ENCODE measurements at regions not wholly inside any gene's neighbourhood (a gene's known extent, or its start where the extent isn't known, plus 50 kb on each side); places are given as distances from the start of the nearest gene placed in this dataset.

- TF ChIP-seq CTCF (IDR thresholded peaks at IDR 0.05) (no peak), POLR2A (IDR thresholded peaks at IDR 0.05) (no peak)
Observed at GRCh38 chr15:57824186-57824585, 117.7 kb downstream of the POLR2M start.
